HUDEP-2 (cell line): ENCODE measurements at regions not wholly inside any gene's neighbourhood (a gene's known extent, or its start where the extent isn't known, plus 50 kb on each side); places are given as distances from the start of the nearest gene placed in this dataset.

Source experiments
- DNase-seq, 76 experiments: peaks; one replicate each; lab custom pipeline; 2025; ENCODE audit not compliant: unreplicated experiment in 76 of 76; lab: John Stamatoyannopoulos, UW

GRCh38 chr9:135414293-135414692, 65.3 kb upstream of the PPP1R26 start:
- DNase-seq = no peak

- DNase-seq = no peak
These were observed 64.0 kb upstream of the PPP1R26 start for GRCh38 chr9:135415586-135415985.

- no peak for DNase-seq
These were observed 62.8 kb upstream of the PPP1R26 start for GRCh38 chr9:135416664-135417290.

- DNase-seq = no peak
These were observed 61.4 kb upstream of the PPP1R26 start for GRCh38 chr9:135418161-135418560.

- DNase-seq = no peak
These were observed 60.5 kb upstream of the PPP1R26 start for GRCh38 chr9:135419106-135419505.

- no peak for DNase-seq
These were observed 57.1 kb upstream of the PPP1R26 start for GRCh38 chr9:135422341-135422944.

GRCh38 chr9:135423725-135424124, 55.9 kb upstream of the PPP1R26 start:
- DNase-seq = no peak
